ENCODE measurements at regions not wholly inside any gene's neighbourhood (a gene's known extent, or its start where the extent isn't known, plus 50 kb on each side); places are given as distances from the start of the nearest gene placed in this dataset.
"Not testable (repeated sequence)": the region's sequence is repeated elsewhere in the genome, so short reads cannot be mapped to it uniquely, and the experiment has no call there.

DNA sequence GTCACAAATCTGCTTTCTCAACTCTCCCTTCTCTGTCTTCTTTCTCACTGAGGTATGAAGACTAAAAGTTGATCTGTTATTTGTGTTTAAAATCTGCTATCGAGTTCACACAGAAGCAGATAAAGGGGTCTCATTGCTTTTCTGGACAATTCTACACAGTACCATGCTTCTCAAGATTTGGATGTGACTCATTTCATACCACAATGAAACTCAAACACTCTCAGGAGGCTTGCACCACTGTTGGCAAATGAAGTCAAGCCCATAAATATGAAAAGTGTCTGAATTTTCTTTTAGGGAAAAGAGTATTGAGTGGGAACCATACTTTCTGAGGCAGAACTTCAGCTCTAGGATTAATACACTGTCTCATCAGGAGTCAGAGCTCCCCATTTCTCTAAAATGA is 274.6 kb upstream of the CYRIA start:
- POLR2A ChIA-PET, result interaction anchor here (0.7 kb wide), 1 partner anchor 486 kb away, joined by 3 read pairs; no protein-coding TSS in a partner anchor

DNA sequence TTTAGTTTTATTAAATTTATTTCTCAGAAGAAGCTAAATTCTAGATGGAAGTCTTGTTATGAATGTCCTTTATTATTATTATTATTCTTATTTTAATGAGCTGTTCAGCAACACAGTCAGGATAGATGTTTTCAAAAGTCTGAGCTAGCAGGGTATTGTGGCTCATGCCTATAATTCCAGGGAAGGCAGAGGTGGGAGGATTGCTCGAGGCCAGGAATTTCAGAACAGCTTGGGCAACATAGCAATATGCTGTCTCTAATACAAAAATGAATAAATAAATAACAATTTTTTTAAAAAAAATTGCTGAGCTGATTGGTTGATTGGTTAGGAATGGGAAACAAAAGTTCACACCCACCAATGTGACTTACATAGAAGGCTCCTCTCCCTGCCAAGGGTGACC is 274.1 kb upstream of the CYRIA start:
- CTCF ChIA-PET, result no interaction called here
- POLR2A ChIA-PET, result interaction anchor here (0.7 kb wide), 1 partner anchor 487 kb away, joined by 3 read pairs; no protein-coding TSS in a partner anchor

More for the DNA sequence above, 274.6 kb upstream of the CYRIA start:
- CTCF ChIA-PET, result no interaction called here

DNA sequence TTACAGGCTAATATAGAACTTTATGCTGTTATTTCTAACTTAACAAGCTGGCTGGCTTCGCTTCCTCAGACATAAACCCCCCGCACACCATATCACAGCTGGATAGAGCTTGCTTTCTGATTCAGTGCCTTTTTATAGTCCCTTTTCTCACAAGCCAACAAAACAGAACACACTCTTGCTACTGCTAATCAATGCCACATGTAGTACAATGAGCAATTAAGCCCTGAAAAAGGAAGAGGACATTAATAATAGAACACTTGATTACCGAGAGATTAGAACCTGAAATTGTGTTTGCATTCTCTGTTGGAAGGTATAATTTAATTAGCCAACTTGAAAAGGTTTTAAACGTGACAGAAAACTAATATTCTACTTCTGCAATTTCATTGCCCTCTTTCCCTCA is 267.7 kb upstream of the CYRIA start:
- CTCF ChIA-PET, result no interaction called here
- POLR2A ChIA-PET, result no interaction called here

DNA sequence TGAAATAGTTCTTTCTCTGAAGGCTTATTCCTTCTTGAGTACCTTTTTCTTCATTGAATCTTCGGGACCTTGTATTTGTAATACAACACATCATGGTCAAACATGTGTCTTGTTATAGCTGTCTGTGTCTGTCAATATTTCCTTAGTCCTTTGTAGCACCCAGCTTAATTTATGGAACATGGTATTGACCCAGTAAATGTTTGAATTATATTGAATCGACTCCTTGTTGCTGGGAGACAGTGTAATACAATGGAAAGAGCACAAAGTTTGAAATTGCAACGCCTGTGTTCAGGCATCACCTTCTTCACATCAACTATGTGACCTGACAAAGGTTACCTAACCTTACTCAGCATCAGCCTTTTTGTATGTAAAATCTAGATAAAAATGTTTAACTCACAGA is 267.2 kb upstream of the CYRIA start:
- POLR2A ChIA-PET, result no interaction called here

DNA sequence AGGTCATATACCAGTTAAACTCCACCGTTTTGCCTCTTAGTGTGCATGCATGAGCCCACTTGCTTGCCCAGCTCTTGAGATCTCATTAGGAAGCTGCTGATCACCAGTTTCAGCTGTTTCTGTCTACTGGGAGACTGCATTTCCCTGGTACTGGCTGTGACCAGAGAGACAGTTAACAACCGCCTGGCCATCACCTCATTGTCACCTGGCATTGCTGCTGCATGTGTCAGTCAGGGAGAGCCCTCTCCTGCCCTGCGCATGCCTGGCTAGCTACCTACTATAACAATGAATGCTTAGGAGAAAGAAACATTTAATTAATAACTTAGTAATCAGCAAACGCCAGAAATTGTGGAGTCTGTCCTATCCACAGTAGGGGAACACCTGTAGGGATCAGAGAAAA is 265.8 kb upstream of the CYRIA start:
- ChIA-PET POLR2A (no interaction called here), CTCF (no interaction called here)

More for the DNA sequence above, 267.2 kb upstream of the CYRIA start:
- CTCF ChIA-PET, result no interaction called here

DNA sequence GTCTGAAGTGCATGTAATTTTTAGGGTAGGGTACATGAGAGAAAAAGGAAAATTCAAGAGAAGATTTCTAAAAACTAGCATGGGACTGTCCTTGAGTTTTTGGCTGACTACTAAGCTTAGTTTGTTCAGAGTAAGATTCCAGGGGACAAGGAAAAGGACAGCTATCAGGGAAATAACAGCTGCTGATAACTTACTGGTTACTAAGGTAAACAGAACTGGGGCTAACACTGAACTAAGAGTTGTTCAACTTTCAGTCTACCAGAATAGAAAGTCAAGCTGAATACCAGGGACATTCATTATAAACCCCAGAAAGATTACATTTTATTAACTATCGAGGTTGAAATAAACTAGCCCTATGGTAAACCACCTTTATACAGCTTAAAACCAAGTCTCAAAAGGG is 261.8 kb upstream of the CYRIA start:
- ChIA-PET POLR2A (no interaction called here), CTCF (no interaction called here)

DNA sequence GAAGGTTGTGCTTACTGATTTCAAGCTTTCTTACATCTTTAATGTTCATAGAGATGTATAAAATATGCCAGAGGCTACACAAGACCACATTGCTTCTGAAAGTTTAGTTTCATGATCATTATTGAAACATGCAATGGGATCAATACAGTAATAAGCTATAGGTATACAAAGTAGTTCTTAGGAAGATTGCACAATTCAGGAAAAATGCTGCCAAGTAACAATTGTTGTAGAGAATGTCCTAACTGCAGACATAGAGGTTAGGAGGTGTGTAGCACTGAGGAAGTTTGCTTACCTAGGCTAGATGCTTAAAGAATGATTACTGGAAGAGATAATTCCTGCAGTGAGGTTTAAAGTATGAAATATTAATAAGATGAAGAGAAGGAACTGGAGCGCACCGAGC is 259.5 kb upstream of the CYRIA start:
- CTCF ChIA-PET, result no interaction called here
- POLR2A ChIA-PET, result no interaction called here

DNA sequence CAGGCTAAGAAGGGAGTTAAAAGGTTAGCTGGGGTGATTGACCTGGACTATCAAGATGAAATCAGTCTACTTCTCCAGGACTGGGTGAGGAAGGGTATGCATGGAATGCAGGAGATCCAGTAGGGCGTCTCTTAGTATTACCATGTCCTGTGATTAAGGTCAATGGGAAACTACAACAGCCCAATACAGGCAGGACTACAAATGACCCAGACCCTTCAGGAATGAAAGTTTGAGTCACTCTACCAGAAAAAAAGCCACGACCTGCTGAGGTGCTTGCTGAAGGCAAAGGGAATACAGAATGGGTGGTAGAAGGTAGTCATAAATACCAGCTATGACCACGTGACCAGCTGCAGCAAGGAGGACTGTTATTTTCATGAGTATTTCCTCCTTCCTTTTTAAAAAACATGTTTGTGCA is 249.7 kb upstream of the CYRIA start:
- CTCF ChIA-PET, POLR2A ChIA-PET: not testable (repeated sequence)

DNA sequence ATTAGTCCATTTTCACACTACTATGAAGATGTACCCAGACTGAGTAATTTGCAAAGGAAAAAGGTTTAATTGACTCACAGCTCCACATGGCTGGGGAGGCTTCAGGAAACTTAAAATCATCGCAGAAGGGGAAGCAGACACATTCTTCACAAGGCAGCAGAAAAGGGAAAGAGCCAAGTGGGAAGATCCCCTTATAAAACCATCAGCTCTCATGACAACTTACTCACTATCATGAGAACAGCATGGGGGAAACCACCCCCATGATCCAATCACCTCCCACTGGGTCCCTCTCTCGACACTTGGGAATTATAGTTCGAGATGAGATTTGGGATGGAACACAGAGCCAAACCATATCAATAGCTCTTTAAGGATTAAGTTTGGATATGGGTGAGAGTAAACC is 246.1 kb upstream of the CYRIA start:
- CTCF ChIA-PET, result no interaction called here
- POLR2A ChIA-PET, result no interaction called here

DNA sequence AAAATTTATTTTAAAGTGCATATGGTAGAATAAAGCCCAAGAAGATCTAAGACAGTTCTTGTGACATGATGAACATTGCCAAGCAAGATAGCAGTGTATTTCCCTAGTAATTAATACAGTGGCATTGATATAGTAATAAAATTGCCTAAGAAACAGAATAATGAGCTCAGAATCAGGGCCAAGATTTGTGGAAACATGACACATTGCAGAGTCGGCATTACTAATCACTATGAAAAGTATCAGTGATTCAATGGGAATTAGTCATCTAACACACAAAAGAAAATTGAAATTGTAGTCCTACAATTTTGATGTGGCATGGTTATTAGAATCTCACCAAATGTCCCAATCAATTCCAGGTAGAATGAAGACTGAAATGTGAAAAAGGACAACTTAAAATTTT is 243.0 kb upstream of the CYRIA start:
- POLR2A ChIA-PET, result no interaction called here

DNA sequence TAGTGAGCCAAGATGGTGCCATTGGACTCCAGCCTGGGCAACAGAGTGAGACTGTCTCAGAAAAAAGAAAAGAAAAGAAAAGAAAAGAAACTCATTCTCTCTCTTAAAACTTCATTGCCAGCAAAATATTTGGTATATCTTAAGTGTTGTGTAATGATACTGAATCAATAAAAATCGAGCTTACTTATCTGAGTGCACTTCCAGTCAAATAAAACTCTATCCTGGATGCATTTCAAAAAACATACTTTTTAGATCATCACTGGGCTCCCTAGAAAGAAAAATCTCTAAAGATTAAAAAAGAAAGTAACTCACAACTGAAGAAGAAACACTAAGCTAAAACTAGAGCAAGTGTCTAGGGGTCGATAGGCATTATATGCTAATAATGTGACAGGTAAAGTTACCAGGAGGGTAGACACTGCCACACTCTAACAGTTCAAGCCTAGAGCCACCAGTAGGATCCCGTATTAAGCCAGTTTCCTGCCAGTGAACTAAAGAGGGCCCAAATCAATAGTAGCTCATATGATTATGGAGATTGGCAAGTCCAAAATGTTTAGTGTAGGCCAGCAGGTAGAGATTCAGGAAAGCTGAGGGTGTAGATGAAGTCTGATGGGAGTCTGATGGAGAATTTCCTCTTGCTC is 242.1 kb upstream of the CYRIA start:
- POLR2A ChIA-PET, result no interaction called here
- CTCF ChIA-PET, result no interaction called here

More for the DNA sequence above, 243.0 kb upstream of the CYRIA start:
- CTCF ChIA-PET, result no interaction called here

DNA sequence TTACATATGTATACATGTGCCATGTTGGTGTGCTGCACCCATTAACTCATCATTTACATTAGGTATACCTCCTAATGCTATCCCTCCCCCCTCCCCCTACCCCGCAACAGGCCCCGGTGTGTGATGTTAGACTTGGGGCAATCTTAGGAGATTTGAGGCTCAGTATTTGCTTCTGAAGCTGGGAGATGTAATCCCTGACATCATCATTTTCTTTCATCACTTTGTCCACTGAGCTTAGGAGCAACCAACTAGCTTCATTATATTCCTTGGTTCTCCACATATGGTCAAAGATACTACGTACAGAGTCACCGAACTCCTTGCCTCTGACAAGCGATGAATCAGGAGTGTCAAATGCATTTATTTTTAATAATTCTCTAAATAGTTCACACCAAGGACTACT is 239.7 kb upstream of the CYRIA start:
- CTCF ChIA-PET, POLR2A ChIA-PET: not testable (repeated sequence)

DNA sequence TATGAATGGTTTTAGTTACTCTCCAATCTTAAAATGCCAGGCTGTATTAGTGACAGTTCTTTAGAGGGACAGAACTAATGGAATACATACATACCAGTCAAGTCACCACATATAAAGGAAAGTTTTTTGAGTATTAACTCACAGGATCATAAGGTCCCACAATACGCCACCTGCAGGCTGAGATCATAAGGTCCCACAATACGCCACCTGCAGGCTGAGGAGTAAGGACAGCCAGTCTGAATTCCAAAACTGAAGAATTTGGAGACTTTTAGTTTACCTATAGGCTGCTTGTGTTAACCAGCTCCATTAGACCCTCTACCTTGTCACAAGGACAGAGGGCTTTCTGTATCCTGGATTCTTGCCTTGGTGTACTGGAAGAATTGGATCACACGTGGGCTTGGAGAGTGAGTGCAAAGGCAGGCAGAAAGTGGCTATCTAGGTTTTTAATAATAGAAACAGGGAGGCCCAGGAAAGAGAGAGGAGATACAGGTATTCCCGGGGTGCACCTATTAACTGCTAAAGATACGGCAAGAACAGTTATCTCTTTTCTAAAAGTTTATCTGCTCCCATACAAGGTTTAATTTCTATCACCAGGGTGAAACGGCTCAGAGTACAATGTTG is 234.9 kb upstream of the CYRIA start:
- ChIA-PET POLR2A (no interaction called here), CTCF (no interaction called here)

DNA sequence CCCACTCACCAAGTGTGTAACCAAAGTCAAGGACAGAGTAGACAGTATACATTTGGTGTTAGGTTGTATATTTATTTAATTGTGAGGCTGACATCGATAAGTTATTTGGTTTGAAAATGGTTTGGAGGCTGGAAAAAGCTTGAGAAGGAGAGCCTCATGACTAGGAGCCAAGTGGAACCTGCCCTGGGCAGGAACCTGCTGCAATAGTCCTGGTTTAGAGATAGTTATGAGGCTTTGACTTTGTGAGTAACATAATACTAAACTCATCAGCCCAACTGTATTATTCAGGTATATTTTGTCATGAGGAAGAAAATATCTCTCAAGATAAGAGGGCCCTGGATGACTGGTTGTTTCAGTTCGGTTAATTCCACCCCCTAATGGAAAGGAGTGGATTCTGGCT is 234.3 kb upstream of the CYRIA start:
- POLR2A ChIA-PET, result no interaction called here
- CTCF ChIA-PET, result no interaction called here

DNA sequence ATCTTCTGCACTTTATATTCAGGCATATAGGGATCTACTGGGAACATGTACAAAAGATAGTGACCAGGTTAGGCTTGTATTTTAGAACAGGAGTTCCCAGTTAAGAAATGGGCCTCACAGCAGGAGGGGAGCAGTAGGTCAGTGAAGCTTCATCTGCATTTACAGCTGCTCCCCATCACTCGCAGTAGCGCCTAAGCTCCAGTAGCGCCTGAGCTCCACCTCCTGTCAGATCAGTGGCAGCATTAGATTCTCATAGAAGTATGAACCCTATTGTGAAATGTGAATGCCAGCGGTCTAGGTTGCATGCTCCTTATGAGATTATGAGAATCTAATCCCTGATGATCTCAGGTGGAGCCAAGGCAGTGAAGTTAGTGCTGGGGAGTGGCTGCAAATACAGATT is 224.4 kb upstream of the CYRIA start:
- ChIA-PET POLR2A (no interaction called here), CTCF (no interaction called here)

DNA sequence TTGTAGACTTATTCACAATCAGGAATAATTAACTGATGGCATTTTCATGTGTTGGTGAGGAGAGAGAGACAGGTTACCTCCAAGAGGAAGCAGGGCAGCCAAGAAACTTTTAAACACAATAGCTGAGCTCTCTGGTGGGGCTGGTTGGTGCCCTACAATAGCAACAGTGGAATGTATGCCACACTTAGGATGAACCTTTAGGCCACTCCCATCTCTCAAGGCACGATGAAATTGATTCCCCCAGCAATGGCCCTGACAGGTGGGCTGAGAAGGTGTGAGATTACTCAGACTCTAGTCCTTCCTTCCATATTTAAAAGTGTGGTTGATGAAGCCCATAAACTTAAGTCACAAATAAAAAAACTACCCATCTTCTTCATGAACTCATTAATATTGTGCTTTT is 219.4 kb upstream of the CYRIA start:
- CTCF ChIA-PET, result no interaction called here
- POLR2A ChIA-PET, result no interaction called here

DNA sequence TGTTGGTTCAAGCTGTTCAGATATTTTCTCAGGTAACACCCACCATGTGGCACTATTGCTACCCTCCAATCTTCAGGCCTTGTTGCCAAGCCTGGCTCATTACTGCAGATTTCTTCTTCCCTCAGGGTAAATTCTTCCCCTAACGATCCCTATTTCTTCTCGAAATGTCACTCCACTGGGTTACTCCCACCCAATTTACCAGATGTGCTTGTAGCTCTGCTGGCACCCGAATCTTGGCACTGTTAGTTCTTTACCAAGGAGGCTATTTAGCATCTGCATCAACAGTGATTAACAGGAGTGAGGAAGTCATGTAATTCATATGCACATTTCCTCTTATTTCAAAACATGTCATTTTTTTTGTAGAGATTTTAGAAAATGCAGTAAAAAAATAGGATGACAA is 217.1 kb upstream of the CYRIA start:
- POLR2A ChIA-PET, result no interaction called here

DNA sequence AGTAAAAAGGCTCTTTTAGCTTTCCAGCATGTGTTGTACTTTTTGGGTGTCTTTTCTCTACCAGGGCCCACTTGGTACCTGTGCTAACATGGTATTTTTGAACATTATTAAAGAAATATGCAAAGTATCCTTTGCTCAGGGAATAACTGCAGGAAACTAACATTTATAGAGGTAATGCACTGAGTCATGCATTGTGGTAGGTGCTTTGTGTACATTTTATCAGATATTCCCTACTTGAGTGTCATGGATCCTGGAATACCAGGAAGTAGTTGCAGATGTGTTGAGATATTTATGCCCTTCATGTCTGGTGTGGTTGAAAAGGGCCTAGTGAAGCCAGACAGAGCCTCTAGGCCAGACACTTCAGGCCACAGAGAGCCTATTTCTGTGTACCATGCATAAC is 215.5 kb upstream of the CYRIA start:
- POLR2A ChIA-PET, result no interaction called here

More for the DNA sequence above, 217.1 kb upstream of the CYRIA start:
- CTCF ChIA-PET, result no interaction called here

DNA sequence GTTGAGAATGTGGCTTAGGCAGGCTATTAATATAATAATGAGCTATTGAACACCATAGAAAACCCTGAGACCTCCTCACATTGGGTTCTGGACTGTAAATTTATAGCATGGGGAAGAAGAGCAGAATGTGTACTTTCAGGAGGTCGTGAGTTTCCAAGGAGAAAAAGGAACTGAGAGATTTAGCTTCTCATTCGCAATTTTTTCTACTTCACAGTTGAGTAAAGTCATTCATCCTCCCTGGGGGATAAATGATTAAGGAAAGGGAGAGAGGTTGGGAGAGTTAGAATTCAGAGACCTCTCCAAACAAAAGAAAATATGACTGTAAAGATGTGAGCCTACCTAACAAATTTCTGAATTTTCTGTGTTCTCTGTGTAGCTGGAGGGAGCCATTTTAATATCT is 205.8 kb upstream of the CYRIA start:
- ChIA-PET CTCF (no interaction called here), POLR2A (no interaction called here)

More for the DNA sequence above, 215.5 kb upstream of the CYRIA start:
- CTCF ChIA-PET, result no interaction called here

DNA sequence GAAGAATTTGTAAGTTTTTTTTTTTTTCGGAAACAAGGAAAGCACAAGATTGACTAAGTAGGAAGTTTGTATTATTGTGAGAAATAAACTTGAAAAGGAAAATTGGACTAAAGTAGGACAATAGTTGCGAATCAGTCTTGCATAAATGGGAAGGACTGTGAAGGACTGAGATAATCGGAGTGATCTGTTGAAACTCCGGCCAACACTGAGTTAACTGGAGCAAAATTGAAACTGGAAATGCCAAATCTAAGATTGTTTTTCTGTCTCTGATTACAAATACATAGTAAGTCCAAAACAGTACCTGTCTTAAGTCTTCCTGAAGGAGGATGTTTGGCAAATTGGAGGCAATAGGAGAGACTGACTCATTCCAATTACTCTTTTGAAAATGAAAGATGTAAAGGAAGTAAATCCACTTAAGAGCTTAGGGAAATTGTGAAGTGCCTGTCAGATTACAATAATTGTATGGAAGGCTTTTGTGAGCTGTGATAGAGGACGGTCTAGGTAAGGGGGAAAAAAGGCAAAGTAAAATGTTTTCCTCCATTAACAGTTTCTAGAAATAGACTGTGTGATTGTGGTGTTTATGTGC is 204.9 kb upstream of the CYRIA start:
- ChIA-PET POLR2A (no interaction called here), CTCF (no interaction called here)

DNA sequence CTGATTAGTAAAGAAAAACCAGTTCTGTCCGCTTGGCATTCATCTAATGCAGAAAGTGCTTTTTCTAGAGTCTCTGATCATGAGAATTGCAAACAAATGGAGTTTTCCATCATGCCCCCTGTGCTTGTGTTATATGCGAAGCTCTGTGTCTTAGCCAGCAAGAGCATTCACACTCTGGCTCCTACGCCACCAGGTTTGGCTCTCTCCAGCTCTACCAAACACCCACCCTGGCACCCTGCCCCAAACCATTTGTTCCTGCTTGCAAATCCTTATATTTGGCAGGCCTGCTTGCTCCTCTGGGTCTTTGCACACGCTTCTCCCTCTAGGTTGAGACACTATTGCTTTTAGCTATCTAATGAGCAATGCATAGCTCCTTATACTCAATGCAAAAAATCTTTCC is 204.1 kb upstream of the CYRIA start:
- ChIA-PET POLR2A (no interaction called here), CTCF (no interaction called here)

DNA sequence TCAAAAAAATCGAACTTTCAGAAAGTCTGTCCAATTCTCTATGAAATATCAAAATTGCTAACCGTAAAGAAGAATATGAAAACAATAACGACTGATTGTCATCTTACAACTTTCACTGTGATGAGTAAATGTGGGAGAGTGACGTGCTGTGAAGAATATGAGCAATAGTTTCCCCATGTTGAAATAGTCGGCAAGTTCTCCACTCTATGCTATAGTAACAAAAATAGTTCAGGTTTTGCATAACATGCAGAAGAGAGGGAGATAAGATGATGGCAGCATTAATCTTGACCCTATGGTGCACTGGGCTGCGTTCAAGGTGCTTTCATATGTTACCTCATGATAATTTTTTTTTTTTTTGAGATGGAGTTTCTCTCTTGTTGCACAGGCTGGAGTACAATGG is 196.8 kb upstream of the CYRIA start:
- ChIA-PET POLR2A (no interaction called here), CTCF (no interaction called here)
